ENCODE measurements at regions not wholly inside any gene's neighbourhood (a gene's known extent, or its start where the extent isn't known, plus 50 kb on each side); places are given as distances from the start of the nearest gene placed in this dataset.
"Not testable (repeated sequence)": the region's sequence is repeated elsewhere in the genome, so short reads cannot be mapped to it uniquely, and the experiment has no call there.

DNA sequence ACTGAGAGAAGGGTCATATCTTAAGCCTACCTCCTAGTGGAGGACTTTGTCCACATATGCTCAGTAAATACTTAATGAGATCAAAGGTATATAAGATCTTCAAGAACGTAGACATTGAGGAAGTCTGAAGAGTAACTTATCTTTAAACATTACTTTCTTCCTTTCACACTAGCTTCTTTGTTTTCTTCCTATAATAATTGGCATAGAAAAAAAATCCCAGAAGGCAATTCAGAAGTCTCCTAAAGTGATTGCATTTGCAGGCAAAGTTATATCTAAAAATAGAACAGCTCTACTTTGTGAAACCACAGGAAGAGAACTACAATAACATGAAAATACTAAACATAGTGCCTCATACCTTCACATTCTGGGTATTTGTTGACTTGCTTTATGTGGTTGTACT, 150.4 kb downstream of the PPP1R3A start:
- DNase-seq (ENCODE audit: extremely low spot score): no peak
- H3K4me1 ChIP-seq (ENCODE audit: insufficient read depth): no peaks in the 10 kb centered on the region
- H3K27ac ChIP-seq (ENCODE audit: low read depth): no peak overlapping the region
- 64% methylated on average over 1 of the region's 1 CpG for WGBS
- H3K4me3 ChIP-seq (ENCODE audit: low read depth, low read length): no peak overlapping the region
- H3K36me3 ChIP-seq (ENCODE audit: insufficient read depth): no peaks in the 10 kb centered on the region

DNA sequence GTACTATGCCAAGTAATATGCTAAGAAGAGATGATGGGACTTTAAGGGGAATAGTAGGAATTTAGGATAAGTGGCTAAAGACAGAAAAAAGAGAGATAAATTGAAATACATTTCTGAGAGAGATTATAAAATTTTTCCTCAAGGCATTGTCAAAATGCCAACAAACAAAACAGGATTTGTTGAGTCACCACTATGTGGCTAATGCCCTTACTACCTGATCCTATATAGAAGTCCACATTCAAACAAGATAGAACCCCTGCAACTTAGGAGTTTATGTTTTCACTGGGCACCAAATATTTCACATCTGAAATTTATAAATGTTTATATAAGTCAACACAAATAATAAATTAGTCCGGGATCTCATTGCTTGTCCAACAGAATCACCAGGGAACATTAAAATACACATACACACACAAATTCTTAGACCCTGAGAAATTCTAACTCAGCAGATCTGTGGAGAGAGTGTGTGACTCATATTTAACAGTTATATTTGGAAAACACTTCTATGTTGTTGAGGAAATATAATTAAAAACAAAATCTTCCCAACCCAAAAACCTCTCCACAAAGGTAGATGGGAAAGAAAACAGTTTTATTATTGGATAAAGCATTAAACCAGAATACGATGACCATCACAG, 154.3 kb downstream of the PPP1R3A start:
- no peak overlapping the region for H3K4me3 ChIP-seq (ENCODE audit: low read depth, low read length)
- H3K36me3 ChIP-seq (ENCODE audit: insufficient read depth): no peaks in the 10 kb centered on the region
- WGBS: 58% methylated on average over 2 of the region's 2 CpGs
- no peaks in the 10 kb centered on the region for H3K4me1 ChIP-seq (ENCODE audit: insufficient read depth)
- no peak overlapping the region for H3K27ac ChIP-seq (ENCODE audit: low read depth)
- no peak for DNase-seq (ENCODE audit: extremely low spot score)

DNA sequence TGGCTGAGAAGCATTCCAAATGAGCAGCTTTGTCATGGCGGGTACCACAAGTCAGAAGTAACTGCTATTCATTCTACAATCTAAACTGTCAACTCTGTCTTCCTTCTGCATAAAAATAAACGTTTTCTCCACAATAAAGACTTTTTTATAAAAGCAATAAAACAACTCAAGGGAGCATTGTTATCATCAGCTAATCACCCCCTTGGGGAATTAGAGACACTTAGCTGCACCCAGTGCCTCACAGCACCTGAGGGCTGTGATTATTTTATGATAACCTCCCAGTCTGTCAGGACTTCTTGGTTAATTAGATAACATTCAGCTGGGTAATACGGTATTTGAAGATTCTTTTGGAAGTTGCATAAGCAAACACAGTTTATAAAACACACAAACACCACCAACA, 155.6 kb downstream of the PPP1R3A start:
- DNase-seq (ENCODE audit: extremely low spot score): no peak
- WGBS: 44% methylated on average over 3 of the region's 3 CpGs
- no peaks in the 10 kb centered on the region for H3K4me1 ChIP-seq (ENCODE audit: insufficient read depth)
- no peak overlapping the region for H3K4me3 ChIP-seq (ENCODE audit: low read depth, low read length)
- H3K27ac ChIP-seq (ENCODE audit: low read depth): no peak overlapping the region
- H3K36me3 ChIP-seq (ENCODE audit: insufficient read depth): no peaks in the 10 kb centered on the region

DNA sequence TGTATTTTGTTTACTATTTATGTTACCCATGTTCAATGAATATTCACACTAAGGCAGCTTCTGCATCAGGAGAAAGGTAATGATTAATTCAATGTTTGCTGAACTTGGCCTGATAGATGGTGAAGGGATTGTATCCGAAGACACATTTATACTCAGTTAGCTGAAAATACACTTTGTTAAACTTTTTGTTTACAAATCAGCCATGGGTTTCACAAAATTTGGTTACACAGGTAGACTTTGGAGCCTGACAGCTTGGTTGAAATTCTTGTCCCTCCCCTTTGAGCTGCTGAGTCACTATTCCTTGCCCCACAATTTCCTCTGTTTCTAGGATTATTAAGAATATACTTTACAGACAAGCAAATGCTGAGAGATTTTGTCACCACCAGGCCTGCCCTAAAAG, 162.6 kb downstream of the PPP1R3A start:
- WGBS: 97% methylated on average over 1 of the region's 1 CpG
- Histone ChIP-seq H3K27ac (ENCODE audit: low read depth) (no peak overlapping the region), H3K4me3 (ENCODE audit: low read depth, low read length) (no peak overlapping the region), H3K4me1 (ENCODE audit: insufficient read depth) (no peaks in the 10 kb centered on the region), H3K36me3 (ENCODE audit: insufficient read depth) (no peaks in the 10 kb centered on the region)
- no peak for DNase-seq (ENCODE audit: extremely low spot score)

DNA sequence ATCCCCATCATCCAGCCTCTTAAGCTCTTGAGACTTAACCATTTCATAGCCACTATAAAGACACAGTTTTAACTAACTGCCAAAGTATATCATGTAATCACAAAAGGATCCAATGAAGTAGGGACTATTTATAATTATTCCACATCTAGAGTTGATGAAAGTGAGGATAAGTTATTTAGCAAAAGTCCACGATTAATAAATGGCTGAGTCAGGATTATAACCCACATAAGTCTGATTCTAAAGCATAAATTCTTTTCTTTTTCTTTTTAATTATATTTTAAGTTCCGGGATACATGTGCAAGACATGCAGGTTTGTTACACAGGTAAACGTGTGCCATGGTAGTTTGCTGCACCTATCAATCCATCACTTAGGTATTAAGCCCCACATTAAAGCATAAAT, 166.1 kb downstream of the PPP1R3A start:
- Histone ChIP-seq H3K27ac (ENCODE audit: low read depth) (no peak overlapping the region), H3K4me1 (ENCODE audit: insufficient read depth) (no peaks in the 10 kb centered on the region), H3K36me3 (ENCODE audit: insufficient read depth) (no peaks in the 10 kb centered on the region), H3K4me3 (ENCODE audit: low read depth, low read length) (no peak overlapping the region)
- 81% methylated on average over 3 of the region's 3 CpGs for WGBS
- no peak for DNase-seq (ENCODE audit: extremely low spot score)

DNA sequence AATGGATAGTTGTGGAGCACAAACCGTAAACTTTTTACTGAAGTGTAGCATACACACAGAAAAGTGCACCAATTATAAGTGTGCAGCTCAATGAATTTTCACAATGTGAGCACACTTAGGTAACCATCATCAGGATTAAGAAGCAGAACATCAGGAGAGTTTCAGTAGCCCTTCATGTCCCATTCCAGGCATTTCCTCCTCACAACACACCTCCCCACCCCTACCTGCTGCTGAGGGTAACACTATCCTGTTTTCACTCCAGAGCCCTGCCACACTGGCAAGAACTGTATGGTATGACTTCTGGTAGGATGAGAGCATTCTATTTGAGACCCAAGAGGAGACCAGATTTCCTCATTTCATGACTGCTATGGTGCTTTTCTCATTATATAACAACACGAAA, 166.5 kb downstream of the PPP1R3A start:
- DNase-seq (ENCODE audit: extremely low spot score): no peak
- H3K36me3 ChIP-seq (ENCODE audit: insufficient read depth): no peaks in the 10 kb centered on the region
- WGBS: 50% methylated on average over 2 of the region's 2 CpGs

DNA sequence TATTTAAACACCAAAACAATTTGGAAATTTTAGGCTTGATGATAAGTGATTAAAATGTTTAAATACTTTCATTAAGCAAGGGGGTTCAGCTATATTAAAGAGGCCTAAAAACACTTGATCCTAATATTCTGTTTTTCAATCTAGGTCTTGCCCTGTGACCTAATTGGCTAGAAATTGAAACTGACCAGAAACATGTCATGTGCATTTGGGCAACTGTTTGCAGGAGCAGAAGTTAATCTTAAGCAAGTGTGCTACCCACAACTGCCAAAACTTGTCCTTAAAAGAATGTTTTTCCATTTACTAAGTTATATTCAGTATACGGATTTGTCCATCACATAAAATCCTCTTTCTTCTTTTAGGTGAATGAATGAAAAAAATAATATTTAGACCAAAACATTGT, 167.3 kb downstream of the PPP1R3A start:
- Histone ChIP-seq H3K36me3 (ENCODE audit: insufficient read depth) (no peaks in the 10 kb centered on the region), H3K27ac (ENCODE audit: low read depth) (no peak overlapping the region), H3K4me1 (ENCODE audit: insufficient read depth) (no peaks in the 10 kb centered on the region), H3K4me3 (ENCODE audit: low read depth, low read length) (no peak overlapping the region)
- 69% methylated on average over 1 of the region's 1 CpG for WGBS
- no peak for DNase-seq (ENCODE audit: extremely low spot score)

More for the DNA sequence above, 166.5 kb downstream of the PPP1R3A start:
- no peaks in the 10 kb centered on the region for H3K4me1 ChIP-seq (ENCODE audit: insufficient read depth)
- H3K4me3 ChIP-seq (ENCODE audit: low read depth, low read length): no peak overlapping the region
- no peak overlapping the region for H3K27ac ChIP-seq (ENCODE audit: low read depth)

DNA sequence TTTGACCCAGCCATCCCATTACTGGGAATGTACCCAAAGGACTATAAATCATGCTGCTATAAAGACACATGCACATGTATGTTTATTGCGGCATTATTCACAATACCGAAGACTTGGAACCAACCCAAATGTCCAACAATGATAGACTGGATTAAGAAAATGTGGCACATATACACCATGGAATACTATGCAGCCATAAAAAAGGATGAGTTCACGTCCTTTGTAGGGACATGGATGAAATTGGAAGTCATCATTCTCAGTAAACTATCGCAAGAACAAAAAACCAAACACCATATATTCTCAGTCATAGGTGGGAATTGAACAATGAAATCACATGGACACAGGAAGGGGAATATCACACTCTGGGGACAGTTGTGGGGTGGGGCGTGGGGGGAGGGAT, 170.4 kb downstream of the PPP1R3A start:
- not testable (repeated sequence) for H3K27ac ChIP-seq (ENCODE audit: low read depth); H3K4me3 ChIP-seq (ENCODE audit: low read depth, low read length); H3K36me3 ChIP-seq (ENCODE audit: insufficient read depth); DNase-seq (ENCODE audit: extremely low spot score); H3K4me1 ChIP-seq (ENCODE audit: insufficient read depth)
- WGBS: 87% methylated on average over 5 of the region's 5 CpGs

DNA sequence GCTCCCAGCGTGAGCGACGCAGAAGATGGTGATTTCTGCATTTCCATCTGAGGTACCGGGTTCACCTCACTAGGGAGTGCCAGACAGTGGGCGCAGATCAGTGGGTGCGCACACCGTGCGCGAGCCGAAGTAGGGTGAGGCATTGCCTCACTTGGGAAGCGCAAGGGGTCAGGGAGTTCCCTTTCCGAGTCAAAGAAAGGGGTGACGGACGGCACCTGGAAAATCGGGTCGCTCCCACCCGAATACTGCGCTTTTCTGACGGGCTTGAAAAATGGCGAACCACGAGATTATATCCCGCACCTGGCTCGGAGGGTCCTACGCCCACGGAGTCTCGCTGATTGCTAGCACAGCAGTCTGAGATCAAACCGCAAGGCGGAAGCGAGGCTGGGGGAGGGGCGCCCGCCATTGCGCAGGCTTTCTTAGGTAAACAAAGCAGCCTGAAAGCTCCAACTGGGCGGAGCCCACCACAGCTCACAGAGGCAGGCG, 175.8 kb downstream of the PPP1R3A start:
- not testable (repeated sequence) for H3K36me3 ChIP-seq (ENCODE audit: insufficient read depth); H3K27ac ChIP-seq (ENCODE audit: low read depth); DNase-seq (ENCODE audit: extremely low spot score); H3K4me1 ChIP-seq (ENCODE audit: insufficient read depth); H3K4me3 ChIP-seq (ENCODE audit: low read depth, low read length)
- WGBS: 96% methylated on average over 33 of the region's 34 CpGs

DNA sequence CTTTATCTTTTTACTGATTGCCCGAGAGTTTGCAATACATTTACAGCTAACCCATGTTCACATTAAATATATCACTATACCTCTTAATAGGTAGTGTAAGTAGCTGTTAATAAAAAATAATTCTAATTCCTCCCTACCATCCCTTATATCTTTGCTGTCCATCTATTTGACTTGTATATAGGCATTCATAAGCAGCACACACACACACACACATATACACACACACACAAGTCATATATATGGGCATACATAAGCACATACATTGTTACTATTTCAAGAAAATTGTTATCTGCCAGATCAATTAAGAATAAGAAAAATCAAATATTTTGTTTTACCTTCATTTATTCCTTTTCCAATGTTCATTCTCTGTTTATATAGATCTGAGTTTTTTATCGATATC, 176.4 kb downstream of the PPP1R3A start:
- no peaks in the 10 kb centered on the region for H3K4me1 ChIP-seq (ENCODE audit: insufficient read depth)
- no peak overlapping the region for H3K4me3 ChIP-seq (ENCODE audit: low read depth, low read length)
- H3K27ac ChIP-seq (ENCODE audit: low read depth): no peak overlapping the region
- no peaks in the 10 kb centered on the region for H3K36me3 ChIP-seq (ENCODE audit: insufficient read depth)
- 95% methylated on average over 2 of the region's 2 CpGs for WGBS
- no peak for DNase-seq (ENCODE audit: extremely low spot score)

DNA sequence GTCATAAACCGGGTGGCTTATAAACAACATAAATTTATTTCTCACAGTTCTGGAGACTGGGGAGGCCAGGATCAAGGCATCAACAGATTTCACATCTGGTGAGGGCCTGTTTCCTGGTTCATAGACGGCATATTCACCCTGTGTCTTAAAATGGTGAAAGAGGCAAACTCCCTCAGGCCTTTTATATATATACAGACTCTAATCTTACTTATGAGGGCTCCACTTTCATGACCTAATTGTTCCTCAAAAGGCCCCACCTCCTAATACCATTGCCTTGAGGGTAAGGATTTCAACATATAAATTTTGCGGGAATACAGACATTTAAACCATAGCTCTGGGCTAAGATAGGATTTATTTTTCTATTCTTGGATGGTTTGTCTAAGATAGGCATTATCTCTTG, 187.2 kb downstream of the PPP1R3A start:
- Histone ChIP-seq H3K4me1 (ENCODE audit: insufficient read depth) (no peaks in the 10 kb centered on the region), H3K4me3 (ENCODE audit: low read depth, low read length) (no peak overlapping the region), H3K27ac (ENCODE audit: low read depth) (no peak overlapping the region), H3K36me3 (ENCODE audit: insufficient read depth) (no peaks in the 10 kb centered on the region)
- WGBS: 39% methylated on average over 3 of the region's 3 CpGs
- no peak for DNase-seq (ENCODE audit: extremely low spot score)

DNA sequence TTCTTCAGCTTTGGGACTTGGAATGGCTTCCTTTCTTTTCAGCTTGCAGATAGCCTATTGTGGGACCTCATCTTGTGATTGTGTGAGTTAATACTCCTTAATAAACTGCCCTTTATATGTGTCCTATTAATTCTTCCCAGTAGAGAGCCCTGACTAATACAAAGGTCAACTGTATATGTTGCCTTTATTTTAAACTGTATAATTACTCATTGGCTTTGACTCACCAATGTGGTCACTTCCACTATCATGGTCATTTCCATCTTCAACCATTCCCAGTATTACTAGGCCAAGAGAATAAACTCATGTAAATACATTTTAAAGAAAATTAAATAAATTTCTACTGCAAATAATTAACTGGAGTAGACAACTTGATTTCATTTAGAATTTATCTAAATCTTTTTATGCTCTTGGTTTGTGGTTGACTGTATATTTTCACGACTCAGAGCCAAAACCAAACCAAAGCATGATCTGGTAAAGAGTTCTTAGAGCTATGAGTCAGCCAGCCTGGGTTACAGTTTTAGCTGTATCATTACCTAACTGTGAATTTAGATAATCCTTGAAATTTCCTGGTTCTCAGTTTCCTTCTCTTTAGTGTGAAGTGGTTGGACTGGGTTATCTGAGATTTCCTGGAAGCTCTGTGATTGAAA, 188.4 kb downstream of the PPP1R3A start:
- H3K4me1 ChIP-seq (ENCODE audit: insufficient read depth): no peaks in the 10 kb centered on the region
- H3K4me3 ChIP-seq (ENCODE audit: low read depth, low read length): no peak overlapping the region
- H3K27ac ChIP-seq (ENCODE audit: low read depth): no peak overlapping the region
- no peaks in the 10 kb centered on the region for H3K36me3 ChIP-seq (ENCODE audit: insufficient read depth)
- DNase-seq (ENCODE audit: extremely low spot score): no peak
- WGBS: 52% methylated on average over 1 of the region's 1 CpG

DNA sequence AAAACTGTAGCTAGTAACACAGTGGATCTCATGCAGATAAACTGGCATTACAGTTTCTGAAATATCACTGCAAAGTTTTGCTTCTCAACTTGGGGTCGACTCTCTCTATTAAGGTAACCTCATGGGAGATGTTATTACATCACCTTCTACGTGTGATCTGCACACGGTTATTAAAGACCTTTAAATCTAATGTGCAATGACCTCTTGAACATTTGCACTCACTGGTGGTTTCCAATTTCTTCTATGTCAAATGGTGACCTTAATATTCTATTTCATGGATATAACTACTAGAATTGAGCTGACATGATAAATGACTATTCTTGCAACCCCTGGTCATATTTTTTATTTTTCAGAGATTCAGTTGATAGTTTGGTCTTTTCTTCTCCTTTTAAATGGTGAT, 191.3 kb downstream of the PPP1R3A start:
- WGBS: 83% methylated on average over 3 of the region's 3 CpGs
- no peak overlapping the region for H3K4me3 ChIP-seq (ENCODE audit: low read depth, low read length)
- no peaks in the 10 kb centered on the region for H3K36me3 ChIP-seq (ENCODE audit: insufficient read depth)
- H3K4me1 ChIP-seq (ENCODE audit: insufficient read depth): no peaks in the 10 kb centered on the region
- no peak overlapping the region for H3K27ac ChIP-seq (ENCODE audit: low read depth)
- no peak for DNase-seq (ENCODE audit: extremely low spot score)

DNA sequence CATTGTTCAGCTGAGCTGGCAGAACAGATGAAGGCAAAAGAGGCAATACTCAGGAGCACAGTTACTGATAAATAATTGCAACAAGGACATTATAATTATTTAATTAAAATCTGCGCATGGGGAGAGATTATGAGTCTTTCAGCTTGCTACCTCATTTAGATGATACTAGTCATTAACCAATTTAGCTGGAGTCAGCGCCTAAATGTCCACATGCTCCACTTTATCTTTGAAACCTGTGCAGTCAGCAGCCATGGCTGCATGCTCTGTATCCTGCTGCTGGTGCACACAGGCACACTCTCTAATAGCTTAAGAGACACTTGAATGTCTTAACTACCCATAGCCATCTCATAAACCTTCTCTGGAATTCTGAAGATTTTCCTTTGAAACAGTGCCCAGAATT, 196.8 kb downstream of the PPP1R3A start:
- no peak for DNase-seq (ENCODE audit: extremely low spot score)
- H3K36me3 ChIP-seq (ENCODE audit: insufficient read depth): no peaks in the 10 kb centered on the region
- WGBS: 90% methylated on average over 2 of the region's 2 CpGs

More for the DNA sequence above, 196.8 kb downstream of the PPP1R3A start:
- no peak overlapping the region for H3K27ac ChIP-seq (ENCODE audit: low read depth)
- no peaks in the 10 kb centered on the region for H3K4me1 ChIP-seq (ENCODE audit: insufficient read depth)
- no peak overlapping the region for H3K4me3 ChIP-seq (ENCODE audit: low read depth, low read length)

Data from urinary bladder (tissue), 3 donors.